RWPE2 (cell line): ENCODE measurements at regions not wholly inside any gene's neighbourhood (a gene's known extent, or its start where the extent isn't known, plus 50 kb on each side); places are given as distances from the start of the nearest gene placed in this dataset.
A peak's percentile ranks its signal among the peaks of the same experiment; 100 is the strongest.

Experiments
- ATAC-seq: fragments of 200-7000 bp; cut with Tn5 transposase; 3 replicates; pipeline ENCODE4 v1.9.1; 2021; ENCODE audit warnings: low read depth
- DNase-seq: peaks from one replicate; pipeline ENCODE4 v3.0.0-alpha.2; 2020; ENCODE audit warnings: low spot score
- H3K27ac ChIP-seq: fragments of 450-650 bp; 2 replicates; pipeline ENCODE4 v1.5.1; 2017; ENCODE audit warnings: mild to moderate bottlenecking; ENCODE audit not compliant: poor library complexity, severe bottlenecking
- H3K27me3 ChIP-seq: fragments of 250-450 bp; sonication (Bioruptor Pico); 2 replicates; pipeline ENCODE4 v1.5.1; 2021; ENCODE audit warnings: mild to moderate bottlenecking, moderate library complexity; ENCODE audit not compliant: insufficient read depth, poor library complexity, severe bottlenecking
- H3K36me3 ChIP-seq: fragments of 250-450 bp; sonication (Bioruptor Pico); 2 replicates; pipeline ENCODE4 v1.5.1; 2020; ENCODE audit warnings: low read depth, mild to moderate bottlenecking, moderate library complexity
- H3K4me1 ChIP-seq: fragments of 250-450 bp; sonication (Bioruptor Pico); 2 replicates; pipeline ENCODE4 v1.5.1; 2021; ENCODE audit warnings: mild to moderate bottlenecking, moderate library complexity; ENCODE audit not compliant: insufficient read depth, poor library complexity, severe bottlenecking
- H3K4me3 ChIP-seq: fragments of 250-450 bp; sonication (Bioruptor Pico); 2 replicates; pipeline ENCODE4 v1.5.1; 2021; ENCODE audit warnings: mild to moderate bottlenecking, moderate library complexity; ENCODE audit not compliant: severe bottlenecking
- H3K9me3 ChIP-seq: fragments of 250-450 bp; sonication (Bioruptor Pico); 2 replicates; pipeline ENCODE4 v1.5.1; 2021; ENCODE audit warnings: mild to moderate bottlenecking, moderate library complexity; ENCODE audit not compliant: severe bottlenecking
- CTCF ChIP-seq: fragments of 450-650 bp; IDR thresholded peaks from one replicate; pipeline ENCODE4 v1.5.1; 2017; ENCODE audit warnings: mild to moderate bottlenecking, moderate library complexity; ENCODE audit not compliant: poor library complexity, severe bottlenecking

- DNase-seq (no peak), ATAC-seq (peak; percentile 81)
- Histone ChIP-seq H3K27ac (no peak overlapping the region), H3K4me1 (peaks cover 3% of the 10 kb centered on the region), H3K27me3 (no peaks in the 10 kb centered on the region), H3K9me3 (peaks cover under 1% of the 10 kb centered on the region), H3K36me3 (no peaks in the 10 kb centered on the region), H3K4me3 (no peak overlapping the region)
- TF ChIP-seq CTCF = no peak
Measured at GRCh38 chr5:24854350-24854749, 209.6 kb upstream of the CDH10 start.

- Histone ChIP-seq H3K9me3 (no peaks in the 10 kb centered on the region), H3K4me1 (peaks cover 3% of the 10 kb centered on the region), H3K27me3 (no peaks in the 10 kb centered on the region), H3K36me3 (no peaks in the 10 kb centered on the region), H3K4me3 (no peak overlapping the region), H3K27ac (no peak overlapping the region)
- TF ChIP-seq CTCF = no peak
- DNase-seq (no peak), ATAC-seq (no peak)
Measured at GRCh38 chr5:24850926-24851486, 206.2 kb upstream of the CDH10 start.

DNA sequence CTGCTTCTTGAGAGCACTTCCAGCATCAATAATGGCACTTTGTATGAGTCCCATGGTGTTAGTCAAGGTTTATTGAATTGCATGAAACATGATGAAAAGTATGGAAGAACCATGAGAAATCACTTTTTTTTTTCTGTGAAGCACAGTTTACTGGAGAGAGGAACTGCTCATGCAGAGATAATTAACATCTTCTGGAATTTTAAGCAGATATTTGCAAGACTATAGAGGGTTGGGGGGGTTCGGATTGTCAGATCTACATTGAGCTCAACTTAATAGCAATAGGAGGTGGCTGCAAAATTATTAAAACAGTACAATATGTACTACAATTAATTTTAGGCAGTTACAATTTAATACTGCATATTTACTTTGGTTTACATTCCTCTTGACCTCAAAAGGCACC is 204.4 kb upstream of the CDH10 start:
- H3K4me1 ChIP-seq = no peaks in the 10 kb centered on the region
- H3K36me3 ChIP-seq = no peaks in the 10 kb centered on the region
- H3K4me3 ChIP-seq = no peak overlapping the region
- no peaks in the 10 kb centered on the region for H3K9me3 ChIP-seq
- no peak for ATAC-seq
- no peak overlapping the region for H3K27ac ChIP-seq
- no peak for DNase-seq
- no peaks in the 10 kb centered on the region for H3K27me3 ChIP-seq
- no peak for TF ChIP-seq CTCF

DNA sequence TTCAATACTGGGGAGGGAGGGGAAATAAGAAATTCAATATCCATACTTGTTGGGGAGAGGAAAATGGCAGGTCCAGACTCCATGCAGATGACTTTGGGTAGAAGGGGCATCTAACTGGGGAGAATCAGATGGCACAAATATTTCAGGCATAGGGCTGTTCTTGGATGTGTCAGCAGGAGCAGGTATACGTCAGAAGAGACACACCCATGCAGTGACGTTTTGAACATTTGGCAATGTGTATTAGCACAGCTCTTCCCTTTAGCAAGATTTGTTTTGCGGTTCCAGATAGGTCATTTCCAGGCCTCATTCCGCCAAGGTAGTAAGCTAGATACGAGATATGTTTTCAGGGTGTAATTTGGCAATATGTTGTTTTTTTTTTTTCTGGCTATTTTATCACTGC is 187.2 kb upstream of the CDH10 start:
- no peak for DNase-seq
- ATAC-seq = peak; percentile 66

More for the DNA sequence above, 187.2 kb upstream of the CDH10 start:
- Histone ChIP-seq H3K9me3 (no peaks in the 10 kb centered on the region), H3K27me3 (no peaks in the 10 kb centered on the region), H3K36me3 (no peaks in the 10 kb centered on the region), H3K27ac (no peak overlapping the region), H3K4me3 (no peak overlapping the region), H3K4me1 (no peaks in the 10 kb centered on the region)
- TF ChIP-seq CTCF = no peak
